PFSK-1 (cell line): ENCODE measurements at regions not wholly inside any gene's neighbourhood (a gene's known extent, or its start where the extent isn't known, plus 50 kb on each side); places are given as distances from the start of the nearest gene placed in this dataset.

Experiments
- POLR2AphosphoS5 ChIP-seq: IDR thresholded peaks from 2 replicates; pipeline ENCODE4 v1.6.1; 2012; ENCODE audit warnings: low read depth, mild to moderate bottlenecking, control low read depth, low read length, moderate library complexity
- REST ChIP-seq, 2 experiments: IDR thresholded peaks; 2 replicates each; pipeline versions ENCODE4 v1.6.1 to v1.8.0; 2011 to 2012; ENCODE audit warnings: low read depth in 2 of 2, low read length in 2 of 2, control low read depth in 1 of 2, inconsistent platforms in 1 of 2, mild to moderate bottlenecking in 1 of 2, moderate library complexity in 1 of 2; ENCODE audit not compliant: insufficient read depth in 1 of 2

GRCh38 chr6:146997062-146997461 is 207.2 kb upstream of the STXBP5 start:
- no peak for TF ChIP-seq POLR2AphosphoS5
- no peak for TF ChIP-seq REST (IDR thresholded peaks at IDR 0.05; ENCODE audit: insufficient read depth in 1 of 2, low read depth in 2 of 2, low read length in 2 of 2)
